NCI-H2081 treated with DMSO at 0.1 percent for 48 hours (cell line): ENCODE measurements at regions not wholly inside any gene's neighbourhood (a gene's known extent, or its start where the extent isn't known, plus 50 kb on each side); places are given as distances from the start of the nearest gene placed in this dataset.
A peak's percentile ranks its signal among the peaks of the same experiment; 100 is the strongest.

Source experiments
- DNase-seq: peaks from one replicate; lab custom pipeline; 2025; lab: John Stamatoyannopoulos, UW

GRCh38 chr7:67690700-67691099 lies 694.1 kb downstream of the TYW1 start:
- no peak for DNase-seq

GRCh38 chr7:67692425-67692824 lies 695.8 kb downstream of the TYW1 start:
- peak; percentile 53 for DNase-seq

- no peak for DNase-seq
Observed at GRCh38 chr7:67696124-67696523, 699.5 kb downstream of the TYW1 start.

DNA sequence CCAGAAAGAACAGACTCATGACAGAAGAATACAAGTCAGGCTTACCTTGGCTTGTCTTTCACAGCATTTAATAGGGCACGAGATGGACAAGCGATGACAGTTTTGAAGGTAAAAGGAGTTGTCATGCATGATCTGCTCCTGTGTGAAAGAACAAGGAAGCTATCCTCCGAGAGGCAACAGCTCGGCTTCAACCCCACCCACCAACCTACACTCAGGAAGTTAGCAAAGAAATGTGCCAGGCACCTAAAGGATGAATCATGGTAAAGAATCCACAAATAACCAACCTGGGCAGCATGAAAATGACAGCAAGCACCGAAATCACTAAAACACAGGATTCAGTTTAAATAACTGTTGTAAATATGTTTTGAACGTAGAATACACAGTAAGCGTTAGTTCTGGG lies 700.2 kb downstream of the TYW1 start:
- no peak for DNase-seq

DNA sequence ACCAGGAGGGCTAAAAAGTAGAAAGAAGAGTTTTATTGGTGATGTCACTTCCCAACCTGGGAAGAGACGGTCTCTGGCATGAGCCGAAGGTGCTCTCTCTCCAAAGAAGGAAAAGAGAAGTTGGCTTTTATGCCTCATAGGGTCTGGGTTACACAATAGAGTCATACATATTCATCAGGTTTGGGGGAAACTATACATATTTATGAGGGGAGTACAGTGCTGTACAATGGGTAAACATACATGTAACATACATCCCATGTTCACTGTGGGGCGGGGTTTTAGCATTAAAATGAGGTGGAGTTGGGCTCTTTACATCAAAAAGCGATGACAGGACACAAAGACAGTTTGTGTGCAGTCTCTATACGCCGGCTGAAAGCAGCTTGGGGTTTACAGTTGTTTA lies 701.7 kb downstream of the TYW1 start:
- DNase-seq = no peak

- DNase-seq = no peak
Observed at GRCh38 chr7:67705850-67706249, 709.2 kb downstream of the TYW1 start.

- DNase-seq = no peak
Observed at GRCh38 chr7:67711706-67712105, 715.1 kb downstream of the TYW1 start.

GRCh38 chr7:67713451-67714056 lies 716.9 kb downstream of the TYW1 start:
- no peak for DNase-seq

GRCh38 chr7:67716729-67717128 lies 720.1 kb downstream of the TYW1 start:
- no peak for DNase-seq

GRCh38 chr7:67723591-67723990 lies 727.0 kb downstream of the TYW1 start:
- no peak for DNase-seq

GRCh38 chr7:67724435-67724834 lies 727.8 kb downstream of the TYW1 start:
- DNase-seq = no peak

DNA sequence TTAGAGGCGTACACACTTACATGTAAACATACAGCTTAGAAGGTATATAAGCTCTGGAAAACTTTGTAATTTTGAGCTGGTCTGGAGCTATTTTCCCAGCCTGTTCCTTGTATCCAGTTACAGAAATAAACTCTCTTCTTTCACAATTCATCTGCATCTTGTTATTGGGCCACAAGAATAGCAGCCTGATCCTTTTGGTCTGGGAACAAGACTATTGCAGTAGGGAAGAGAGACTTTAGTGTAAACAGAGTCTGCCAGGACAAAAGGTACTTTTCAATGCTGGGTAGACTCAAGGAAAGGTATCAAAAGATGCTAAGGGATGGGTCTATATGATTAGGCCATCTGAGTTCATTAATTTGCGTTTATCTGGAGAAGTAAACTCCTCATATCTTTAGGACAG lies 728.3 kb downstream of the TYW1 start:
- DNase-seq = no peak

DNA sequence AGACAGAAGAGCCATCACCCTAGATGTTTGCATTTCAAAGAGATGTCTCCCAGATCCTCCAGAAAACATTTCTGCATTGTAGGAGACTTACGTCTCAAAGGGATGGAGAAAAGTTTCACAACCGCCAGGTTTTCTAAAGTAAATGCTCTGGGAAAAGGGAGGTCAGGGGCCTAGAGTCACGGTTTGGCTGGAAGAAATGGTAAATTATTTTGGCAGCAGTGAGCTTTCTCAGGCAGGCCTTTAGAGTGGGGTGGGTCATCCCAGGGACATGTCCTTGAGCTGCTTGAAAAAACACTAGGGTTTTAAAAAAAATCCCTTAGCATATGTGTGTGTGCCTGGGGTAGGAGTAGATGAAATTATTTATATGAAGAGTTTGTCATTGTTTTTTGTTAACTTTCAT lies 728.8 kb downstream of the TYW1 start:
- DNase-seq = no peak

- DNase-seq = no peak
Observed at GRCh38 chr7:67729771-67730170, 733.1 kb downstream of the TYW1 start.

- no peak for DNase-seq
Observed at GRCh38 chr7:67731704-67732103, 735.1 kb downstream of the TYW1 start.

DNA sequence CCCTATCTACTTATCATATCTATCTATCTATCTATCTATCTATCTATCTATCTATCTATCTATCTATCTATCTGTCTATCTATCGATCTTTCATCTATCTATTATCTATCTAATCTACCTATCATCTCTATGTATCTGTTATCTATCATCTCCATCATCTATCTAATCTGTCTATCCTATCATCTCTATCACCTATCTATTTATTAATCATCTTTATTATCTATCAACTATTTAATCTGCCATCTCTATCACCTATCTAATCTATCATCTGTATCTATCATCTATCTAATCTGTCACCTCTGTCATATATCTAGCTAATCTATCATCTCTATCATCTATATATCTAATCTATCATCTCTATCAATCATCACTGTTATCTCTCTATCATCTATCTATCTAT lies 736.3 kb downstream of the TYW1 start:
- no peak for DNase-seq

DNA sequence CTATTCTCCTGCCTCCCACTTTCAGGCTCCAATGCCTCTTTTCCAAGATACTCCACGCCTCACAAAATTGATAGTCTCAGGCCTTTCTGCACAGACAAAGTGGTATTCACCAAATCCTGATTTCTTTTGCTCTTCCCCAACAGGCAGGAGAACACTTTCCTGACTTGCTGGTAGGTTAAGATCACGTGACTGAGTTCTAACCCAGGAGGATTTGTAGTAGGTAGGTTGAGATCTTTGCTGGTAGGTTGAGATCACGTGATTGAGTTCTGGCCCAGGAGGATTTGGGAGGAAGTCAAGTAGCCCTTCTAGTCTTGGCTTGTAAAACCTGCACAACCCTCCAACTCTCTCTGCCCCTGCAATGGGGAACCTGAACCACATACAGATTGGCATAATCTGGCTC lies 741.5 kb downstream of the TYW1 start:
- no peak for DNase-seq

GRCh38 chr7:67738958-67739357 lies 742.3 kb downstream of the TYW1 start:
- DNase-seq = no peak

- no peak for DNase-seq
Observed at GRCh38 chr7:67743501-67743900, 746.9 kb downstream of the TYW1 start.

DNA sequence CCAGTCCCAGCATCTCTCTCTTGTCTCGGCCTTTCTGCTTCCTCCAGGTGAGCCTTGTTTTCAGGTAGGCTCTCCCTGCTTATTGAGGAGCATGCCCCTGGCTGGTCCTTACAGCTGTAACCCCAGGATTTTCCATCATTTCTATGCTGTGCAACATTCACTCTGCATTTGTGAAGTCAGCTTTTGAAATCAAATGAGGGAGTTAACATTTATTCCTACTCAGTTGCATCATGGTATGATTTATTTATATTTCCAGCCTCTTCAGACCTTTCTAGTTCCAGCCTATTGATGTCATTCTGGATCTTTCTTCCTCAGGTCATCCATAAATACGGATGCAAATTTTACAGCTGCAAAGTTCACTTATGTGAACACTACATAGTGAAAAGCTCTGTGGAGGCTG lies 755.6 kb downstream of the TYW1 start:
- no peak for DNase-seq

DNA sequence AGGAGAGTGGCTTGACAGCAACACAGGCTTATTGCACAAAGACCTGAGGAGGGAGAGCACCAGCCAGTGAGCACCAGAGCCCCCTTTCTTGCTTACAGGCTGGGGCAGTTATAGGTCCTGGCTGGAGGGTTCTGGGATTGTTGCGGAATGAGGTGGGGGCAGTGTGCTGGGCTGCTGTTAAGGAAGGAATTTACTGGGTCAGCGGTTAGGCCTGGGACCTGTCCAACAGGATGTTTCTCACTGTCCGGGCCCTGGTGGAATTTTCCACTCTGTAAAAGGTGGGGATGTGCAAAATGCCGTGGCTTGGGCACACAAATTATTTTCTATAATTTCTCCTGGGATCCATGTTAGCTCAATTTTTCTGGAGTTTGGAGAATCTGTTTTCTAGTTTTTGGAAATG lies 757.3 kb downstream of the TYW1 start:
- DNase-seq = no peak

- DNase-seq = no peak
Observed at GRCh38 chr7:67754651-67755050, 758.0 kb downstream of the TYW1 start.

- DNase-seq = no peak
Observed at GRCh38 chr7:67758551-67758950, 761.9 kb downstream of the TYW1 start.

GRCh38 chr7:67760971-67761370 lies 764.3 kb downstream of the TYW1 start:
- DNase-seq = no peak

DNA sequence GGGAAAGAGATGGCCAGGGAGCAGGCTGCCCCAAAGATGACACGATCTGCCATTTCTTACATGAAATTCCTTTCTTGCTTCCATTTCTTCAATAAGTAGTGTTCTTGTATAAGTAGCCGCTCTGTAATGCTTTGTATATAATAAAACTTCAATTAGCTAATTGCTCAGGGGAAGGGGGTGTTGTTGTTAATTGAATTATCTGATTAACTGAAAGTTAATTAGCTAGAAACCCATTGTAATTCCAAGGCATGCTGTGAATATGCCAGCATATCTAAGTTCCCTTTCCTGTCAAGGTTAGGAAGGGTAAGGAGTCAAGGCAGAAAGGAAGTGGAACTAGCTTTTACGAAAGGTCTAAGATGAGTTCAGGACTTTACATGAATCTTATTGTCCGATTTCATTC lies 765.9 kb downstream of the TYW1 start:
- DNase-seq = no peak
